ENCODE measurements at regions not wholly inside any gene's neighbourhood (a gene's known extent, or its start where the extent isn't known, plus 50 kb on each side); places are given as distances from the start of the nearest gene placed in this dataset.
"Not testable (repeated sequence)": the region's sequence is repeated elsewhere in the genome, so short reads cannot be mapped to it uniquely, and the experiment has no call there.

GRCh38 chr9:38170155-38170554, 101.1 kb upstream of the SHB start:
- TF ChIP-seq POLR2A, CTCF (IDR thresholded peaks at IDR 0.05): not testable (repeated sequence)

Data from body of pancreas (tissue), 4 donors.